ENCODE measurements at regions not wholly inside any gene's neighbourhood (a gene's known extent, or its start where the extent isn't known, plus 50 kb on each side); places are given as distances from the start of the nearest gene placed in this dataset.

- no peak for DNase-seq (ENCODE audit: low read depth)
Measured at GRCh38 chr2:158006961-158007719, 94.5 kb upstream of the UPP2 start.

DNA sequence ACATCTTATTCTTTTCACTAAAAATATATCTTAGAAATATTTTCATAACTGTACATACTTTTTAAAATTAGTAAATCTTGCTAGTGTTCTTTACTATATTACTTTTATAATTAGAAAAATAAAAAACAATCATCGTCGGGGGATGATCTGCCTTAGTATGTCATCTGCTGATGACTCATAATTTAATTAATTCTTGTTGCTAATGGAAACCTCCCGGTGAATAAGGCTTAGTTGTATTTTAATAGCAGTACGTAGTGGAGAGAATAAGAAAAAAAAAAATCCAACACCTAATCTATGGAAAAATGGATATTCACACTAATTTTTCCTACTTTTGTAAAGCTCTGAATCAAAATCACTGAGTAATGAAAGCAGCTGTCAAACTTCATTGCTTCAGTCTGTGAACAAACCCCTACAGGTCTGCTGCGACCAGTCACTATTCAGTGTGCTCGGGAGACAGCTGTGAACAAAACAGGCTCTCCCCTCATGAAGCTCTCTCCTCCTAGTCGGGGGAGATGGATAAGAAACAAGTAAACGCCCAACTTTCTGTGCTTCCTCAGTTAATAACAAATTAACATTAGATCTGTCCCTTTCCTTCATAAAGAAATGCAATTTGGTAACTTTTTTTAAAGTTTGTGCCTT lies 97.4 kb upstream of the UPP2 start:
- no peak for DNase-seq (ENCODE audit: low read depth)

DNA sequence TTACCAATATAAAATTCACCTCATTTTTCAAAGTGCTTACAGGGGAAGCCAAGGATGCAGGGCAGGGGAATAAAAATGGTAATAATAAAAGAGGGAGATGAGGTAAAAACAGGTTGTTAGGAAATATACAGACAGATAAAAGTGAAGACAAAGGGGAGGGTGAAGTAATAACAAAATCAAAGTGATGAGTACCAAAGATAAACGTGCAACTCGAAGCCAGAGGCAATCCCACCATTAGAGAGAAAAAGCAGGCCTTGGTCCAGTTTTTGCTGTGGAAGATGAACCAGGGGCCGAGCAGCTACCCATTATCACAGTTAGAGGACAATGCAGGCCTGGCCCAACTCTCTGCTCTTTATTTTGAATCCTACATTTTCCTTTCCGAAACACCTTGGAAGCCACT lies 99.6 kb upstream of the UPP2 start:
- DNase-seq (ENCODE audit: low read depth): no peak

DNA sequence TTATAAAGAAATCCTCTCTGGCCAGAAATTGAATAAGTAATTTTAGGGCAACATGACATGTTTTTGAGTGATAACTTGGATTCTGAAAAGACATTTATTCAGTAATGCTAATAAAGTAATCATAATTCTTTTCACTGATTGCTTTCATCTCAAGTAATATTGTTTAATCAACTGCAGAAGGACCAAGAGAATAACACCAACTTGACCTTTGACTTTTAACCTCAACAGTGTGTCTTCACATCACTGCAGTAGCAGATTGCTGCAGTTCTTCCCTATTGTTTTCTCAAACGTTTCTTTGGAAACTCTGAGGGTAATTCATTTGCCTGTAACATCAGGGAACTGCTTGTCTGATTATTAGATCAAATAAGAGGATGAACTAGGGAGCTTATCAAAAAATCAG lies 104.9 kb upstream of the UPP2 start:
- no peak for DNase-seq (ENCODE audit: low read depth)

DNA sequence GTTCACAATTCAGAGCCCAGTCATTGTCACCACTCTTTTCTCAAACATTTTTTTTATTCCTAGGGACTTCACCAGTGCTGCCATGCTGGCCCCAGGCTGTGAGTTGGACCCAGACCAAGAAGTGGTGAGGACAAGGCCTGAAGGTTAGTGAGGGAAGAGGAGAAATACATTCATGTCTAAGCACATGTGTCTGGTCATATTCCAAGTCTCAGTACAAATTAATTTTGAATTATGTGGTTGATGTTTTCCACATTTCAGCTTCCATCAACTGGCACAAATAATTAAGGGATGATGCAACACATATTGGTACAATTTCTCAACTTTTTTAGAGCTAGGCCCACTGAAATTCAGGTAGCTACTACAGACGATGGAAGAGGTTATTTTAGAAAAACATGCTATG lies 106.6 kb upstream of the UPP2 start:
- no peak for DNase-seq (ENCODE audit: low read depth)

GRCh38 chr2:157991932-157992331 lies 109.7 kb upstream of the UPP2 start:
- DNase-seq (ENCODE audit: low read depth): no peak

GRCh38 chr2:157990173-157990572 lies 111.5 kb upstream of the UPP2 start:
- no peak for DNase-seq (ENCODE audit: low read depth)

- no peak for DNase-seq (ENCODE audit: low read depth)
Measured at GRCh38 chr2:157989227-157989626, 112.4 kb upstream of the UPP2 start.

DNA sequence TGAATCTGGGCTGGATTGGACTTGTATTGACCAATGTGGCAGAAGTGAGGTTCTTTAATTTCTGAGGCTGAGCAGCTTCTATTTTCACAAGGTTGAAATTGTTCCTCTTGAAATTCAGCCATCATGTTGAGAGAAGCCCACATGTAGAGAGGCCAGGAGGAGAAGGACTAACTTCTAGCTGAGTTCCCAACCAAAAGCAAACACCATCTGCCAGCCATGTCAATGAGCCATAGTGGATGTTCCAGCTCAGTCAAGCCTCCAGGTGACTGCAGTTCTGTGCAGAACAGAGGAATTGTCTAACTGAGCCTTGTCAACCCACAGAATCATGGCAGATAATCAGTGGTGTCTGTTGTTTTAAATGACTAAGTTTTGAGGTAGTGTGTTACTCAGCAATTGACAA lies 110.6 kb upstream of the ACVR1 start:
- no peak for DNase-seq (ENCODE audit: low read depth)

DNA sequence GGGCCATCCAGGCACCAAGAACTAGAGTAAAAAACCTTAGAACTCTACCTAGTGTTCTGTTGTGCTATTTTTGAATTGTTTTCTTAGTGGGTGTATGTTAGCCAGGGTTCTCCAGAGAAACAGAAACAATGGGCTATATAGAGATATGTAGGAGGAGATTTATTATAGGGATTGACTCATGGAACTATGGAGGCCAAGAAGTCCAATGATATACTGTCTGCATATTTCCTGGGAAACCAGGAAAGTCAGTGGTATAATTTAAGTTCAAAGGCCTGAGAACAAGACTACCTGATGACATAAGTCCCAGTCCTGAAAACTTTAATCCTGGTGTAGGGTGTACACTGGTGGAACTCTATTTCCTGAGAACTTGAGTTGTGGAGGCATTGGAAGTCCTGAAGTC lies 108.7 kb upstream of the ACVR1 start:
- DNase-seq (ENCODE audit: low read depth): no peak

- DNase-seq (ENCODE audit: low read depth): no peak
Measured at GRCh38 chr2:157980020-157980419, 103.9 kb upstream of the ACVR1 start.

DNA sequence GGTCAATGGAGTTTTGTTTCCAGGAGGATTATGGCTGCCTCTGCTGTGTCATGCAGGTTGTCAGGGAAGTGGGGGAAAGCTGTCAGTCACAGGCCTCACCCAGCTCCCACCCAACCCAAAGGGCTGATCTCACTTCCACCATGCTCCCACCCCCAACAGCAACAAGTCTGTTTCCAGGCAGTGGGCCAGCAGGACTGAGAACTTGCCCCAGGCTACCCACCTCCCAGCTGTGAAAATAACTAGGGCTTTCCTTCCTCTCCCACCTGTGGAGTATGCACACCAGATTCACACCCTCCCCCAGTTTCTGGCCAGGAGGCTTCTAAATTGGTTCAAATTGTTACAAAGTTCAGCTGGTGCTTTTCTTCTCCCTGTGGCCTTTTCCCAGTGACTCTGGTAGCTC lies 95.6 kb upstream of the ACVR1 start:
- no peak for DNase-seq (ENCODE audit: low read depth)

DNA sequence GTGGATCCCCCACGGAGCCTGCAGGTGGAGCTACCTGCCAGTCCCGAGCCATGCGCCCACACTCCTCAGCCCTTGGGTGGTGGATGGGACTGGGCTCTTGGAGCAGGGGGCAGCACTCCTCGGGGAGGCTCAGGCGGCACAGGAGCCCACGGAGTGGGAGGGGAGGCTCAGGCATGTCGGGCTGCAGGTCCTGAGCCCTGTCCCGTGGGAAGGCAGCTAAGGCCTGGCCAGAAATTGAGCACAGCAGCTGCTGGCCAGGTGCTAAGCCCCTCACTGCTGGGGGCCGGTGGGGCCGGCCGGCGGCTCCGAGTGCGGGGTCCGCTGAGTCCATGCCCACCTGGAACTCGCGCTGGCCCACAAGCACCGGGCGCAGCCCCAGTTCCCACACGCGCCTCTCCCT lies 91.7 kb upstream of the ACVR1 start:
- DNase-seq (ENCODE audit: low read depth): no peak

DNA sequence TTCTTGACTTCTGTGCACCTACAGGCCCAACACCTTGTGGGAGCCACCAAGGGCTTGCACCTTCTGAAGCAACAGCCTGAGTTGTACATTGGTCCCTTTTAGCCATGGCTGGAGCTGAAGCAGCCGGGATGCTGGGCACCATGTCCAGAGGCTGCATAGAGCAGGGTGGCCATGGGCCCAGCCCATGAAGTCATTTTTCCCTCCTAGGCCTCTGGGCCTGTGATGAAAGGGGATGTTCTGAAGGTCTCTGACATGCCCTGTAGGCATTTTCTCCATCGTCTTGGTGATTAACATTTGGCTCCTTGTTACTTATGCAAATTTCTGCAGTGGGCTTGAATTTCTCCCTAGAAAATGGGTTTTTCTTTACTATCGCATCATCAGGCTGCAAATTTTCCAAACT lies 83.1 kb upstream of the ACVR1 start:
- no peak for DNase-seq (ENCODE audit: low read depth)

GRCh38 chr2:157957596-157957995 lies 81.5 kb upstream of the ACVR1 start:
- no peak for DNase-seq (ENCODE audit: low read depth)

- DNase-seq (ENCODE audit: low read depth): no peak
Measured at GRCh38 chr2:157952558-157952957, 76.4 kb upstream of the ACVR1 start.

DNA sequence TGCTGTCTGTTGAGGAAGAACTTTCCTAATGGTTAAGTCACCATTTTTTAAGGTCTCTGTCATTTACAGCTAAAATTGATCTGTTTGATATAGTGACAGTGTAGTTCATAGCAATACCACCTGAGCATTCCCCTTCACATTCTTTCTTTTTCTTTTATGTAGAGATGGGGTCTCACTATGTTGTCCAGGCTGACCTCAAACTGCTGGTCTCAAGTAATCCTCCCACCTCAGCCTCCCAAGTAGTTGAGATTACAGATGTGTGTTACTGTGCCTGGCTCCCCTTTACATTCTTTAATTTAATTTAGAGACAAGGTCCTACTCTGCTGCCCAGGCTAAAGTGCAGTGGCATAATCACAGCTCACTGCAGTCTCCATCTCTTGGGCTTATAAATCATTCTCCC lies 72.7 kb upstream of the ACVR1 start:
- no peak for DNase-seq (ENCODE audit: low read depth)

DNA sequence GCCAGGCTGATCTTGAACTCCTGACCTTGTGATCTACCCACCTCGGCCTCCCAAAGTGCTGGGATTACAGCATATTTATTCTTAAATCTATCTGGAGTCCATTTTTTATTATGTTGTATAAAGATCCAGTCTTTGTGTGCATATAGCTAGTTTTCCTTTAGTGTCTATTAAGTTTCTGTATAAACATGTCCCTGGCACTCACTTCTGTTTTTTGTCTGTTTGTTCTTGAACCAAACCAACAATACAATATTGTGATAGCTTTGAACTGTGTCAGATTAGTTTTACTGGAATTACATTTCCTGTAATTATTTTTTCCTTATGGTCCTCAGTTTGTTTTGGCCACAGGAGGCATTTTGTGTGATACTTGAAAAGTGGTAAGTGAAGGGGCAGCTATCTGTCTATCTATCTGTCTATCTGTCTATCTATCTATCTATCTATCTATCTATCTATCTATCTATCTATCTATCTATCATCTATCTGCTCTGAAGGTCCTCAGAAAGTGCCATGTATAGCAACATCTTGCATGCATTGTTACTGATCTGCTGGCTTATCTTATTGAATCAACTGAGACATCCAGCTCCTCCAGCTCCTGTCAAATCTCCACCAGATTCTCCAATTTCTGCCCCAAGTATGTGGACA lies 70.9 kb upstream of the ACVR1 start:
- DNase-seq (ENCODE audit: low read depth): no peak

GRCh38 chr2:157940024-157940423 lies 63.9 kb upstream of the ACVR1 start:
- DNase-seq (ENCODE audit: low read depth): no peak

GRCh38 chr2:157938556-157938955 lies 62.4 kb upstream of the ACVR1 start:
- no peak for DNase-seq (ENCODE audit: low read depth)

- DNase-seq (ENCODE audit: low read depth): no peak
Measured at GRCh38 chr2:157936406-157936805, 60.3 kb upstream of the ACVR1 start.

DNA sequence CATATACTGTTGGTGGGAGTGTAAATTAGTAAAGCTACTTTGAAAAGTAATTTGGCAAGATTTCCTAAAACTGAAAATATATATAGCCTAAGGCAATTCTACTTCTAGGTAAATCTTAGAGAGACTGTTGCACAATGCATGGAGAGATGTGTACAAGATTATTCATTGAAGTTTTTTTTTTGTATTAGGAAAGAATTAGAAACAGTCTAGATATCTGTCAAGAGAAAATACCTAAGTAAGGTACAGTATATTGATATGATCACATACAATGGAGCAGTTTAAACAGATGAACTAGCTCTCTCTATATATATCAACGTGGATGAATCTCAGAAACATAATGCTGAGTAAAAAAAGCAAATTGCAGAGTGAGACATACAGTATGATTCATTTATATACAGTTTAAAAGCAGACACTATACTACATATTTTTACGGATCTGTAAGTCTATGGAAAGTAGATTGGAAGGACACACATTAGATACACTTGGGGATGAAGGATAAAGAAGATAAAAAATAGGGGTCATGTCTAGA lies 59.3 kb upstream of the ACVR1 start:
- no peak for DNase-seq (ENCODE audit: low read depth)

GRCh38 chr2:157934684-157935377 lies 58.7 kb upstream of the ACVR1 start:
- no peak for DNase-seq (ENCODE audit: low read depth)

Measured in GM04504 (cell line).